ENCODE measurements at regions not wholly inside any gene's neighbourhood (a gene's known extent, or its start where the extent isn't known, plus 50 kb on each side); places are given as distances from the start of the nearest gene placed in this dataset.

GRCh38 chr13:77988355-77988754 is 69.7 kb upstream of the EDNRB start:
- no peak for DNase-seq

- DNase-seq = no peak
Observed at GRCh38 chr13:77986713-77987112, 68.1 kb upstream of the EDNRB start.

DNA sequence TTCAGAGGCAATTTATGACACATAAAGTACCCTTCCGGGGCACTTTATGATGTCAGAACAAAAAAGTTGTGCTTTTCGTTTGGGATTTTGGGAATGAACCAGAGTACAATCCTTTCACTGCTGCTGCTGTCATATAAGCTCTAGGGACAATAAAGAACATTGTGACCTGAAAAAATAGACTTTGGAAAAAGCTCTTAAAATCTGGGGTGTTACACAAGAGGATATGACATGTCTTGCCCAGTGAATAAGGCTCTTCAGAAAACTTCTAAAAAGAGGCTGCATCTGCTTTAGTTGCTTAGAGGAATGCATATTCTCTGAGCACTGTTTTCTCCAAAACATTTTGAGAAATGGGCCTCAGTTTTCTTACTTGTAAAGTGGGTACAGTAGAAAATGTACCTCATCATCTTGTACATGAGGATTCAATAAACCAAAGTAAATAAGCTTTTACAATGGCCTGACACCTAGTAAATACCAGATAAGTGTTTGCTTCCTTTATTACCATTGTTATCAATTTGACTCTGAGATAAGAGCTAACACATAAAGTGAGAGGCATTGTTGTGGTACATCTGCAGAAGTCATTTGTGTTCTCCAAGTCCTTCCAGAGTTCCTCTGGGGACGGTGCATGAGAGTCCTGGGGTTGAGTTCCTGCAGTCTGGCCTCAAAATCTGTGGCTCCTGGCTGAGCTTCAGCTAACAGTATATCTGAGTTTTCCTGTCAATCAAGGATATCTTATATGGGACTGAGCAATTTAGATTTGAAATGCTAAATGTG is 67.4 kb upstream of the EDNRB start:
- no peak for DNase-seq

DNA sequence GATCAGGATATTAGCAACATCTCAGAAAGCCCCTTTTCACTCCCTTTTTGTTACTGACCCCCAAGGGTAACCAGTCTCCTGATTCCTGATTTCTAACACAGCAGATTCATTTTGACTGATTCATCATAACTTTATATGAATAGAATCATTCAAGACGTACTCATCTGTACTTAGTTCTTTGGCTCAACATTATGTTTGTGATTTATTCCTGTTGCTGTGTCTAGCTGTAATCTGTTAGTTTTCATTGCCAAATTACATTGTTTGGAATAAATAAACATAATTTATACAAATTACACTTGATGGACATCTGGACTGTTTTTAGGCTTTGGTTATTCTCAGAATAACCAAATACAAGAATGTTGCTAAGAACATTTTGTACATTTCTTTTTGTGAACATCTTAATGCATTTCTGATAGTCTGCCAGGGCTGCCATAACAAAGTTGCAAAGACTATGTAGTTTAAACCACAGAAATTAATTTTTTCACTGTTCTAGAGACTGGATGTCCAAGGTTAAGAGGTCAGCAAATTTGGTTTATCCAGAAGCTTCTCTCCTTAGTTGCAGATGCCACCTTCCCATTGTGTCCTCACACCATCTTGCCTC is 62.8 kb upstream of the EDNRB start:
- no peak for DNase-seq

DNA sequence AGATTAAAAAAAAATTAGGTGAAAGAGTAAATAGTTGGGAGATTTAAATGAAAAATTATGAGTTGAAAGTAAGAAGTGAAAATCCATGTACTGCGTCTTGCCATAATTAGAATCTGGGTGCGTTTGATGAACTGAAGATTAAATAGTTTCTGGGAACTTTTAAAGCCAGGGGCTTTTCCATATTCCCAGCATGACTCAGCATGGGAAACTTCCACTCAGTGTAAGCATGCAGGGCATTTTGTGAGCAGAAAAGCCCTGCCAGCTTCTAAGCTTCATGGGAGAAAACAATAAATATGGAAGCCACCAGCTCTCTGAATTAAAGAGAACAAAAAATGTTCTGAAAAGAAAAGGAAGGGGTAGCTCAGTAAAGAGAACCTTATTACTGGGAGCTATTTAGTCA is 62.0 kb upstream of the EDNRB start:
- no peak for DNase-seq

GRCh38 chr13:77979721-77980385 is 61.2 kb upstream of the EDNRB start:
- DNase-seq = no peak

DNA sequence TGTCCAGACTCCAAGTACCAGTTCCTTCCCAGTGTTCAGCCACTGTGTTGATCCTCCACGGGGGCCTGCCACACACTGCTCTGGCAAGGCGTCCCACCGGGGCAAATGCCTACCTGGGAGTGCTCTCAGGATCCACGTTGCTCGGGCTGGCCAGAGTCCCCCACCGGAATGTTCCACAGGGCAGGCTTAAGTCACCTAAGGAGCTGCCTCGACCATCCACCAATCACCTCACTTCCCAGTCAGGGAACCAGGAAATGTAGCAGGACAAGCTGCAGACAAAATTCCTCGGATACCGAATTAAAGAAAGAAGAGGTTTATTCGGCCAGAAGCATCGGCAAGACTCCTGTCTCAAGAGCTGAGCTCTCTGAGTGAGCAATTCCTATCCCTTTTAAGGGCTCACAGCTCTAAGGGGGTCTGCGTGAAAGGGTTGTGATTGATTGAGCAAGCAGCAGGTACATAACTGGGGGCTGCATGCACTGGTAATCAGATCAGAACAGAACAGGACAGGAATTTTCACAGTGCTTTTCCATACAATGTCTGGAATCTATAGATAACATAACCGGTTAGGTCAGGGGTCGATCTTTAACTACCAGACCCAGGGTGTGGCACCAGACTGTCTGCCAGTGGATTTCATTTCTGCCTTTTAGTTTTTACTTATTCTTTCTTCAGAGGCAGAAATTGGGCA is 56.9 kb upstream of the EDNRB start:
- no peak for DNase-seq

GRCh38 chr13:77969299-77969698 is 50.7 kb upstream of the EDNRB start:
- no peak for DNase-seq
